PC-3 (cell line): ENCODE measurements at regions not wholly inside any gene's neighbourhood (a gene's known extent, or its start where the extent isn't known, plus 50 kb on each side); places are given as distances from the start of the nearest gene placed in this dataset.

Experiments
- EZH2 ChIP-seq: fragments of 300-600 bp; sonication (generic); IDR thresholded peaks from one replicate; pipeline ENCODE4 v1.6.1; 2017; ENCODE audit warnings: antibody characterized with exemption, mild to moderate bottlenecking, low read length; ENCODE audit not compliant: unreplicated experiment
- EZH2phosphoT487 ChIP-seq: fragments of 300-600 bp; sonication (generic); IDR thresholded peaks from 2 replicates; pipeline ENCODE4 v1.6.1; 2018; ENCODE audit warnings: mild to moderate bottlenecking, antibody characterized with exemption, low read length, borderline replicate concordance
- TF ChIP-seq, protein P1 (sequence below): fragments of 300-600 bp; sonication (generic); conservative IDR thresholded peaks from 2 replicates; pipeline ENCODE4 v1.5.1; 2017; ENCODE audit warnings: antibody characterized with exemption, low read depth, mild to moderate bottlenecking, low read length

GRCh38 chr19:30864391-30865215 is 484.6 kb downstream of the TSHZ3 start:
- TF ChIP-seq, protein P1, sequence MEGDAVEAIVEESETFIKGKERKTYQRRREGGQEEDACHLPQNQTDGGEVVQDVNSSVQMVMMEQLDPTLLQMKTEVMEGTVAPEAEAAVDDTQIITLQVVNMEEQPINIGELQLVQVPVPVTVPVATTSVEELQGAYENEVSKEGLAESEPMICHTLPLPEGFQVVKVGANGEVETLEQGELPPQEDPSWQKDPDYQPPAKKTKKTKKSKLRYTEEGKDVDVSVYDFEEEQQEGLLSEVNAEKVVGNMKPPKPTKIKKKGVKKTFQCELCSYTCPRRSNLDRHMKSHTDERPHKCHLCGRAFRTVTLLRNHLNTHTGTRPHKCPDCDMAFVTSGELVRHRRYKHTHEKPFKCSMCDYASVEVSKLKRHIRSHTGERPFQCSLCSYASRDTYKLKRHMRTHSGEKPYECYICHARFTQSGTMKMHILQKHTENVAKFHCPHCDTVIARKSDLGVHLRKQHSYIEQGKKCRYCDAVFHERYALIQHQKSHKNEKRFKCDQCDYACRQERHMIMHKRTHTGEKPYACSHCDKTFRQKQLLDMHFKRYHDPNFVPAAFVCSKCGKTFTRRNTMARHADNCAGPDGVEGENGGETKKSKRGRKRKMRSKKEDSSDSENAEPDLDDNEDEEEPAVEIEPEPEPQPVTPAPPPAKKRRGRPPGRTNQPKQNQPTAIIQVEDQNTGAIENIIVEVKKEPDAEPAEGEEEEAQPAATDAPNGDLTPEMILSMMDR = no peak
- TF ChIP-seq EZH2 (no peak), EZH2phosphoT487 (no peak)
